HG02763 (cell line): ENCODE measurements at regions not wholly inside any gene's neighbourhood (a gene's known extent, or its start where the extent isn't known, plus 50 kb on each side); places are given as distances from the start of the nearest gene placed in this dataset.
"Not testable (repeated sequence)": the region's sequence is repeated elsewhere in the genome, so short reads cannot be mapped to it uniquely, and the experiment has no call there.

Experiments used
- ATAC-seq: cut with Tn5 transposase; IDR thresholded peaks from one replicate; pipeline ENCODE4 v1.9.1; 2021; ENCODE audit warnings: mild to moderate bottlenecking, moderate library complexity; ENCODE audit not compliant: unreplicated experiment

DNA sequence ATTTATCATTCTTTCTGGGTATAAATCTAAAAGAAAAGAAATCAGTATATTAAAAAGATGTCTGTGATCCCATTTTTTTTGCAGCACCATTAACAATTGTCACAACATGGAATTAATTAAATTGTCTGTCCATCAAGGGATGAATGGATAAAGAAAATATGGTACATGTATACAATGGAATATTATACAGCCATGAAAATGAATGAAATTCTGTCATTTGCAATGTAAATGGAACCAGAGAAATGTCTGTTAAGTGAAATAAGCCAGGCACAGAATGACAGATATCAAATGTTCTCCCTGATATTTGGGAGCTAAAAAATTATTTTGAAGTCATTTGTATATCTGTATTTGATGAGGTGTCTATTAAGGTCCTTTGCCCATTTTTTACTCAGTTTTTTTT is 77.1 kb upstream of the NDST4 start:
- no peak for ATAC-seq

DNA sequence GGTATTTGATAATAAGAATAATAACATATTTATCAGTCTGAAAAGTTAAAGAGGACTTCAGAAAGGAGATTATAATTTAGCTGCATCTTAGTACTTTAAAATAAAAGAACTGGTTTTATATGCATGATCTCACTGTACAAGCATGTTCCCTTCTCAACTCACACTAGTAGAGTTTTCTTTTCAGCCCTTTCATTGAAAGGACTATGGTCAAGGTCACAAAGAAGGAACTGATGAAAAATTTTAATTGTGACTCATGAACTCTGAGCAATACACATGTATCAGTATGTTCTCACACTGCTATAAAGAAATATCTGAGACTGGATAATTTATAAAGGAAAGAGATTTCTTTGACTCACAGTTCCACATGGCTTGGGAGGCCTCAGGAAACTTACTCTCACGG is 73.7 kb upstream of the NDST4 start:
- ATAC-seq = no peak

DNA sequence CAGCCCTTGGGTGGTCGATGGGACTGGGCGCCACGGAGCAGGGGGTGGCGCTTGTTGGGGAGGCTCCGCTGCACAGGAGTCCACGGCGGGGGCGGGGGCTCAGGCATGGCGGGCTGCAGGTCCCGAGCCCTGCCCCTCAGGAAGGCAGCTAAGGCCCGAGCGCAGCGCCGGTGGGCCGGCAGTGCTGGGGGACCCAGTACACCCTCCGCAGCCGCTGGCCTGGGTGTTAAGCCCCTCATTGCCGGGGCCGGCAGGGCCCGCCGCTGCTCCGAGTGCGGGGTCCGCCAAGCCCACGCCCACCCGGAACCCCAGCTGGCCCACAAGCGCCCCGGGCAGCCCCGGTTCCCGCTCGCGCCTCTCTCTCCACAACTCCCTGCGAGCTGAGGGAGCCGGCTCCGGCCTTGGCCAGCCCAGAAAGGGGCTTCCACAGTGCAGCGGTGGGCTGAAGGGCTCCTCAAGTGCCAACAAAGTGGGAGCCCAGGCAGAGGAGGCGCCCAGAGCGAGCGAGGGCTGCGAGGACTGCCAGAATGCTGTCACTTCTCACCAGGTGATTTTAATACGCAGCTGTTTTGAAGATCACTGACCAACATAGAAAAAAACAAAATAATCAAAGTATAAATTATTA is 66.1 kb upstream of the NDST4 start:
- not testable (repeated sequence) for ATAC-seq

DNA sequence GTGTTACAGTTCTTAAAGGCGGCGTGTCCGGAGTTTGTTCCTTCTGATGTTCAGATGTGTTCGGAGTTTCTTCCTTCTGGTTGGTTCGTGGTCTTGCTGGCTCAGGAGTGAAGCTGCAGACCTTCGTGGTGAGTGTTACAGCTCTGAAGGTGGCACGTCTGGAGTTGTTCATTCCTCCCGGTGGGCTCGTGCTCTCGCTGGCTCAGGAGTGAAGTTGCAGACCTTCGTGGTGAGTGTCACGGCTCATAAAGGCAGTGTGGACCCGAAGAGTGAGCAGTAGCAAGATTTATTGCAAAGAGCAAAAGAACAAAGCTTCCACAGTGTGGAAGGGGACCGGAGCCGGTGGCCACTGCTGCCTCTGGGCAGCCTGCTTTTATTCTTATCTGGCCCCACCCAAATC is 65.3 kb upstream of the NDST4 start:
- not testable (repeated sequence) for ATAC-seq

DNA sequence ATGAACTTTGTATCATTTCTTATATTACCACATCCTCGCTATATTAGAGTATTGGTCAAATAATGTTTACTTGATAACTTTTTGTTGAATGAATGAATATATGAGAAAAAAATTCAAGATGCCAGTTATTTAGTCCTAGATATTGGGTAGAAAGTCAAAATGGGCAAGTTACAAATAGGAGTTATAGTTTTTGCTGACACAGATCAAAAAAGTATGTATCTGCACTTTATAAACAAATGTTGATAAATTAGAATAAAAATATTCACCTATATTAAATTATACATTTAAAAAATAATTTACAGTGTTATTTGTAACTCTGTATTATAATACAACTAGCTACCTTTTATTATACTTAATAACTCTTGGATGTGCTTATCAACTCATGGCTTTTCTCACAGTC is 57.8 kb upstream of the NDST4 start:
- ATAC-seq = no peak

DNA sequence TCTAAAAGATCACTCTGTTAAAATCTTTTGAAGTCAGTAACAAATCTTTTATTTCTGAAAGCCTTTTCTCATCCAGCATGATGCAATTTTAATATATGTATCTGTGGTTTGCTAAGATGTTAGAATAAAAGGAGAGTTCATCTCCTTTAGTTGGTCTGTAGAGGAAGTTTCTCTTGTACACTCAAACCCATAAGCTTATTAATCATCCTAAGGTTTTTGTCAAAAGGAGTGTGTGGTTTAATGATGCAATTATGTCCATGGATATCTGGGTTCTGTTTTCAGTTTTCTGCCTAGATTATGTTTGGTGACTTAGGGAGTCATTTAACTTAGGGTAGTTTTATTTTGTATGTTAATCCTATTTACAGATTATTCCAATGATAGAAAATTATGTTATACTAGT is 52.1 kb upstream of the NDST4 start:
- no peak for ATAC-seq
